ENCODE measurements at regions not wholly inside any gene's neighbourhood (a gene's known extent, or its start where the extent isn't known, plus 50 kb on each side); places are given as distances from the start of the nearest gene placed in this dataset.
"Not testable (repeated sequence)": the region's sequence is repeated elsewhere in the genome, so short reads cannot be mapped to it uniquely, and the experiment has no call there.

DNA sequence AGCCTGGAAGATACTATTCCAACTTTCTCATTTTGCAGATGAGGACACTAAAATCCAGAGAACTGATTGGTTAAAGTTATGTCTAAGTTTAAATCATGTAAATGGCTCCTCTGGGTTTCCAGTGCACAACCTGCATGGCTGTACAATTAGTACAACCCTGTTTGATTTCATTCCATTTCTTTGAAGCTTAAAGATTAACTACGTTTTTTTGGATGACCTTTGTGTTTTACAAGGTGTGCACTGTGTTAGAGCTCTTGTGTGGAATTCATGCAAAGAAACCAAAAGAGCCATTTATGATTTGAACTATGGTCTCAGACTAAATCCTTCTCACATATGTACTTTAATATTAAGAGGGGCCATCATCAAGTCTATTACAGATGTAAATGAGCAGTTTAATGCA, 149.5 kb downstream of the TMEM168 start:
- Histone ChIP-seq H3K27me3 (no peaks in the 10 kb centered on the region), H3K36me3 (no peaks in the 10 kb centered on the region), H3K9me3 (no peaks in the 10 kb centered on the region), H3K4me3 (no peak overlapping the region)
- DNase-seq = no peak

DNA sequence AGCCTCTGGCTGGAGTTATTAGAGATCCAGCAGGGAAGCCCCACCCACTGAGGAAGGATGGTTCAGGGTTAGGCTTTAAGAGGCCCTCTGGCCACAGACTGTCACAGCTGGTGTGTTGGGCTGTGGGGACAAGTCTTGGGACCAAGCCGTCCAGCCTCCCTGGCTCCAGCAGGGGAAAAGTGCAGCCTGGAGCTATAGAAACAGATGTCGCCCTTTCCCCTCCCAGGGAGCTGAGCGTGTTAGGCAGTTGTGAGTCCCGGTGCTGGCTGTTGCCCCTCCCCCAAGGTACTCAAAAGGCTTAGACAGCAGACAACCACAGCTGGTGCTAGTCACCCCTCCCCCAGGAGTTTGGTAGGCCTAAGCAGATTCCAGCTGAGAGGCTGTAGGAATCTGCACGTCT, 143.4 kb downstream of the TMEM168 start:
- Histone ChIP-seq H3K9me3 (no peaks in the 10 kb centered on the region), H3K4me3 (no peak overlapping the region), H3K27me3 (no peaks in the 10 kb centered on the region), H3K36me3 (no peaks in the 10 kb centered on the region)
- DNase-seq = no peak

DNA sequence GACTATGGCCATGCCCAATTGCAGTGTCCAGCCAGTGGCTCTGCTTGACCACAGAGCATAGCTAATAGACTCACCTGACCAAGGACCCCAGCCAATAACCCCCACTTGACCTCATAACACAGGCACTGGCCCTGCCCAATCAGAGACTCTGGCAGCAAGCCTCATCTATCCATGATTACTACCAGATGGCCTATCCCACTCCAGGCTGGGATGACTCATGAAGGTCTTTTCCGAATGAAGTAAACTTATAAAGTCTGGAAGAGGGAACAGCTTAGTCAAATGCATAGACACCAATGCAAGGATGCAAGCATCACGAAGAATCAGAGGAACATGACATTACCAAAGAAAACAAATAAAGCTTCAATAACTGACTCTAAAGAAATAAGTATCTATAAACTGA, 141.4 kb downstream of the TMEM168 start:
- Histone ChIP-seq H3K36me3 (no peaks in the 10 kb centered on the region), H3K27me3 (no peaks in the 10 kb centered on the region), H3K9me3 (no peaks in the 10 kb centered on the region), H3K4me3 (no peak overlapping the region)
- no peak for DNase-seq

DNA sequence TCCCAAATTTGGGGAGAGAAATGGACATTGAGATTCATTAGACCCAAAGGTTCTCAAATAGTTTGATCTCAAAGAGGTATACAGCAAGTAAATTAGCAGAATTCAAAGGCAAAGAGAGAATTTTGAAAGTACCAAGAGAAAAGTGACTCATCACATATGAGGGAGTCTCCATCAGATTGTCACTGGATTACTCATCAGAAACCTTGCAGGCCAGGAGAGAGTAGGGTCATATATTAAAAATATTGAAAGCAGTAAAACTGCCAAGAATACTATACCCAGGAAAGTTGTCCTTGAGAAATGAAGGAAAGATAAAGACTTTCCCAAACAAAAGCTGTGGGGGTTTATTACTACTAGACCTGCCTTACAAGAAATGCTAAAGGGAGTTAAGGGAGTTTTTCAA, 140.6 kb downstream of the TMEM168 start:
- Histone ChIP-seq H3K4me3 (no peak overlapping the region), H3K36me3 (no peaks in the 10 kb centered on the region), H3K27me3 (no peaks in the 10 kb centered on the region), H3K9me3 (no peaks in the 10 kb centered on the region)
- no peak for DNase-seq

DNA sequence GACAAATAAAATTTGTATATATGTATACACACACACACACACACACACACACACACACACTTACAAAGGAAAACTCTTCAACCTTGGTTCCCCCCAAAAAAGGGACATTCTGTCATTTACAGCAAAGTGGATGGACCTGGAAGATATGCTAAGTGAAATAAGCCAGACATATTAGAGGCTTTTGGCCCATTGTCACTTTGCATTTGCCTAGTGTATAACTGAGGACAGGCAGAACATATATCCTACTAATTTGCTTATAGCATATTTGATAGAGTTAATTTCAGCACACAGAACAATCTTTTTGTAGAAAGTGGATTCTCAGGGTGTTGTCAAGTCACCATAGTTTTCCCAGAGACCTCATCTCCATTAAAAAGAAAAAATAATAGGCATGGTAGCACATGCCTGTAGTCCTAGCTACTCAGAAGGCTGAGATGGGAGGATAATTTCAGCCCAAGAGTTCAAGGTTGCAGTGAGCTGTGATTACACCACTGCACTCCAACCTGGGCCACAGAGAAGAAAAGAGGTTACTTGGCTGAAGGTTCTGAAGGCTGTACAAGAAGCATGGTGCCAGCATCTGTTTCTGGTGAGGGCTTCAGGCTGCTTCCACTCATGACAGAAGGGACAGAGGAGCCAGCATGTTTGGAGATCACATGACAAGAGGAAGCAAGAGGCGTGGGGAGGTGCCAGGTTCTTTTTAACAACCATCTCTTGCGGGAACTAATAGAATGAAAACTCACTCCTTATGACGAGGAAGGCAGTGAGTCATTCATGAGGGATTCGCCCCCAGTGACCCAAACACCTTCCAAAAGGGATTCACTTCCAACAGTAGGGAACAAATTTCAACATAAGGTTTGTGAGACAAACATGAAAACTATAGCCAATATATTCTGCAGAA, 135.6 kb downstream of the TMEM168 start:
- DNase-seq = no peak
- Histone ChIP-seq H3K9me3 (no peaks in the 10 kb centered on the region), H3K4me3 (no peak overlapping the region), H3K27me3 (no peaks in the 10 kb centered on the region), H3K36me3 (no peaks in the 10 kb centered on the region)

- no peaks in the 10 kb centered on the region for H3K36me3 ChIP-seq
- H3K9me3 ChIP-seq = no peaks in the 10 kb centered on the region
- no peaks in the 10 kb centered on the region for H3K27me3 ChIP-seq
- DNase-seq = no peak
- no peak overlapping the region for H3K4me3 ChIP-seq
Observed at GRCh38 chr7:112665709-112666108, 124.5 kb downstream of the TMEM168 start.

- no peaks in the 10 kb centered on the region for H3K9me3 ChIP-seq
- H3K27me3 ChIP-seq = no peaks in the 10 kb centered on the region
- no peak overlapping the region for H3K4me3 ChIP-seq
- H3K36me3 ChIP-seq = no peaks in the 10 kb centered on the region
- DNase-seq = no peak
Observed at GRCh38 chr7:112668561-112668960, 121.6 kb downstream of the TMEM168 start.

- DNase-seq = no peak
Observed at GRCh38 chr7:112669306-112669705, 120.9 kb downstream of the TMEM168 start.

GRCh38 chr7:112670193-112670592, 120.0 kb downstream of the TMEM168 start:
- Histone ChIP-seq H3K4me3 (no peak overlapping the region), H3K36me3 (no peaks in the 10 kb centered on the region), H3K9me3 (no peaks in the 10 kb centered on the region), H3K27me3 (no peaks in the 10 kb centered on the region)
- no peak for DNase-seq

More at GRCh38 chr7:112669306-112669705, 120.9 kb downstream of the TMEM168 start:
- no peak overlapping the region for H3K4me3 ChIP-seq
- H3K36me3 ChIP-seq = no peaks in the 10 kb centered on the region
- no peaks in the 10 kb centered on the region for H3K27me3 ChIP-seq
- H3K9me3 ChIP-seq = no peaks in the 10 kb centered on the region

- DNase-seq = no peak
- no peaks in the 10 kb centered on the region for H3K9me3 ChIP-seq
- H3K4me3 ChIP-seq = no peak overlapping the region
- no peaks in the 10 kb centered on the region for H3K36me3 ChIP-seq
- no peaks in the 10 kb centered on the region for H3K27me3 ChIP-seq
Observed at GRCh38 chr7:112678626-112679025, 111.6 kb downstream of the TMEM168 start.

DNA sequence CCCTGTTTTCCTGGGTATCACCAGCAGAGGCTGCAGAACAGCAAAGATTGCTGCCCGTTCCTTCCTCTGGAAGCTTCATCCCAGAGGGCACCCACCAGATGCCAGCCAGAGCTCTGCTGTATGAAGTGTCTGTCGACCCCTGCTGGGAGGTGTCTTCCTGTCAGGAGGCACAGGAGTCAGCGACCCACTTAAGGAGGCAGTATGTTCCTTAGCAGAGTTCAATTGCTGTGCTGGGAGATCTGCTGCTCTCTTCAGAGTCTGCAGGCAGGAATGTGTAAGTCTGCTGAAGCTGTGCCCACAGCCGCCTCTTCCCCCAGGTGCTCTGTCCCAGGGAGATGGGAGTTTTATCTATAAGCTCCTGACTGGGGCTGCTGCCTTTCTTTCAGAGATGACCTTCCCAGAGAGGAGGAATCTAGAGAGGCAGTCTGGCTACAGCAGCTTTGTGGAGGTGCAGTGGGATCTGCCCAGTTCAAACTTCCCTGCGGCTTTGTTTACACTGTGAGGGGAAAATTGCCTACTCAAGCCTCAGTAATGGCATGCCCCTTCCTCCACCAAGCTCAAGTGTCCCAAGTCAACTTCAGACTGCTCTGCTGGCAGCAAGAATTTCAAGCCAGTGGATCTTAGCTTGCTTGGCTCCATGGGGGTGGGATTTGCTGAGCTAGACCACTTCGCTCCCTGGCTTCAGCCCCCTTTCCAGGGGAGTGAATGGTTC, 100.6 kb downstream of the TMEM168 start:
- DNase-seq, H3K36me3 ChIP-seq, H3K9me3 ChIP-seq: not testable (repeated sequence)

GRCh38 chr7:112692333-112692732, 97.9 kb downstream of the TMEM168 start:
- Histone ChIP-seq H3K36me3 (no peaks in the 10 kb centered on the region), H3K4me3 (no peak overlapping the region), H3K27me3 (no peaks in the 10 kb centered on the region), H3K9me3 (no peaks in the 10 kb centered on the region)
- DNase-seq = no peak

More for the DNA sequence above, 100.6 kb downstream of the TMEM168 start:
- not testable (repeated sequence) for H3K27me3 ChIP-seq, H3K4me3 ChIP-seq

GRCh38 chr7:112697211-112697610, 93.0 kb downstream of the TMEM168 start:
- not testable (repeated sequence) for DNase-seq, H3K36me3 ChIP-seq, H3K9me3 ChIP-seq

GRCh38 chr7:112699725-112700513, 90.3 kb downstream of the TMEM168 start:
- no peaks in the 10 kb centered on the region for H3K27me3 ChIP-seq
- H3K36me3 ChIP-seq = no peaks in the 10 kb centered on the region
- no peaks in the 10 kb centered on the region for H3K9me3 ChIP-seq
- no peak overlapping the region for H3K4me3 ChIP-seq
- no peak for DNase-seq

More at GRCh38 chr7:112697211-112697610, 93.0 kb downstream of the TMEM168 start:
- not testable (repeated sequence) for H3K27me3 ChIP-seq, H3K4me3 ChIP-seq

DNA sequence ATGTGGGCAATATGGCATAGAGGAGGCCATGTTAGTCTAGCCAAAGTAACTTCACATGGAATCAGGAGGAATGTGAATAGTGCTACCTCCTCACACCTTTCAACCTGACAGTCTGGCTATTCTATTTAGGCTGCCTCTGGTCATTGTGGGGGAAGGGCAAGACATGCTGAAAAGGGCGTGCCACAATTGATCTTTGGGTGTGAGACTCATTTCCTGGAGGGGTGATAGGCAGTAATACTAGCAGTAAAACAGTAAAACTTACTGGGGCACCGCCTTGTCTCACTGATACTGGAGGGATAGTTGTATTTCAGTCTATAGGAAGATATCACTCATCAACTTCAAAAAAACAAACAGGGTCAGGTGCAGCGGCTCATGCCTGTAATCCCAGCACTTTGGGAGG, 88.7 kb downstream of the TMEM168 start:
- no peak overlapping the region for H3K4me3 ChIP-seq
- no peaks in the 10 kb centered on the region for H3K27me3 ChIP-seq
- no peak for DNase-seq
- H3K9me3 ChIP-seq = no peaks in the 10 kb centered on the region
- no peaks in the 10 kb centered on the region for H3K36me3 ChIP-seq

GRCh38 chr7:112707655-112708054, 82.5 kb downstream of the TMEM168 start:
- H3K9me3 ChIP-seq = no peaks in the 10 kb centered on the region
- DNase-seq = no peak
- no peaks in the 10 kb centered on the region for H3K36me3 ChIP-seq
- H3K4me3 ChIP-seq = no peak overlapping the region
- H3K27me3 ChIP-seq = no peaks in the 10 kb centered on the region

GRCh38 chr7:112708236-112708635, 82.0 kb downstream of the TMEM168 start:
- Histone ChIP-seq H3K36me3 (no peaks in the 10 kb centered on the region), H3K27me3 (no peaks in the 10 kb centered on the region), H3K9me3 (no peaks in the 10 kb centered on the region), H3K4me3 (no peak overlapping the region)
- no peak for DNase-seq

Measured in MG63 (cell line).